PC-9 (cell line): ENCODE measurements at regions not wholly inside any gene's neighbourhood (a gene's known extent, or its start where the extent isn't known, plus 50 kb on each side); places are given as distances from the start of the nearest gene placed in this dataset.

Experiments
- BruUV-seq: library from RNA; stranded (reverse); fragments of 400-500 nt; replicated peaks from 2 replicates; lab custom pipeline; 2021; lab: Mats Ljungman, UMichigan
- CTCF ChIA-PET: fragments of 300-600 bp; sonication (Branson Sonifier 250); formaldehyde crosslinking; loops from one replicate; lab custom pipeline; 2022; ENCODE audit warnings: antibody characterized with exemption; lab: Charles Lee
- POLR2A ChIA-PET: fragments of 300-600 bp; sonication (Branson Sonifier 250); formaldehyde crosslinking; loops from one replicate; lab custom pipeline; 2022; ENCODE audit warnings: antibody characterized with exemption; ENCODE audit not compliant: unreplicated experiment; lab: Charles Lee
- DNase-seq, 2 experiments: peaks; one replicate each; pipeline versions ENCODE4 v3.0.0 to v3.0.0-alpha.2; 2015 to 2022; ENCODE audit warnings: mixed read lengths in 1 of 2
- H2AFZ ChIP-seq: fragments of 200-600 bp; sonication (generic); 2 replicates; pipeline ENCODE4 v1.8.1; 2017; ENCODE audit warnings: antibody characterized with exemption
- H3F3A ChIP-seq: fragments of 200-600 bp; sonication (generic); 2 replicates; pipeline ENCODE4 v1.8.1; 2017; ENCODE audit warnings: antibody characterized with exemption, mild to moderate bottlenecking, low read depth; ENCODE audit not compliant: insufficient read depth
- H3K27ac ChIP-seq: fragments of 200-600 bp; sonication (generic); 2 replicates; pipeline ENCODE4 v1.6.1; 2016; ENCODE audit warnings: mixed run types
- H3K27me3 ChIP-seq: fragments of 200-600 bp; sonication (generic); 2 replicates; pipeline ENCODE4 v1.6.1; 2016; ENCODE audit warnings: low read depth, mixed run types; ENCODE audit not compliant: insufficient read depth
- H3K36me3 ChIP-seq: fragments of 200-600 bp; sonication (generic); 2 replicates; pipeline ENCODE4 v1.6.1; 2016; ENCODE audit warnings: low read depth, mixed run types
- H3K4me1 ChIP-seq: fragments of 200-600 bp; sonication (generic); replicated peaks from 2 replicates; pipeline ENCODE4 v1.6.1; 2016; ENCODE audit warnings: mixed run types; ENCODE audit not compliant: insufficient read depth
- H3K4me2 ChIP-seq: fragments of 200-600 bp; sonication (generic); 2 replicates; pipeline ENCODE4 v1.6.1; 2017; ENCODE audit warnings: mixed run types
- H3K4me3 ChIP-seq: fragments of 200-600 bp; sonication (generic); 2 replicates; pipeline ENCODE4 v1.6.1; 2016; ENCODE audit warnings: mixed run types
- H3K79me2 ChIP-seq: fragments of 200-600 bp; sonication (generic); 2 replicates; pipeline ENCODE4 v1.6.1; 2017; ENCODE audit warnings: low read depth, mixed run types
- H3K9me2 ChIP-seq: fragments of 200-600 bp; sonication (generic); 2 replicates; pipeline ENCODE4 v1.8.1; 2017; ENCODE audit warnings: mild to moderate bottlenecking; ENCODE audit not compliant: insufficient read depth
- H3K9me3 ChIP-seq: fragments of 200-600 bp; sonication (generic); 2 replicates; pipeline ENCODE4 v1.8.1; 2016; ENCODE audit warnings: low read depth; ENCODE audit not compliant: insufficient read depth
- H4K20me1 ChIP-seq: fragments of 200-600 bp; sonication (generic); 2 replicates; pipeline ENCODE4 v1.8.1; 2017; ENCODE audit not compliant: insufficient read depth
- EZH2 ChIP-seq: fragments of 200-600 bp; sonication (generic); IDR thresholded peaks from 2 replicates; pipeline ENCODE4 v1.8.0; 2017; ENCODE audit warnings: antibody characterized with exemption, low read depth
- intact Hi-C: fragments of 100-400 bp; cut with micrococcal nuclease; formaldehyde crosslinking; loops from one replicate; pipeline ENCODE4 v1.10.0; 2022; ENCODE audit not compliant: unreplicated experiment
- TF ChIP-seq, protein P1 (sequence below): fragments of 200-600 bp; sonication (generic); conservative IDR thresholded peaks from 2 replicates; pipeline ENCODE4 v1.6.1; 2017; ENCODE audit warnings: mixed run types, antibody characterized with exemption, mild to moderate bottlenecking, moderate library complexity

DNA sequence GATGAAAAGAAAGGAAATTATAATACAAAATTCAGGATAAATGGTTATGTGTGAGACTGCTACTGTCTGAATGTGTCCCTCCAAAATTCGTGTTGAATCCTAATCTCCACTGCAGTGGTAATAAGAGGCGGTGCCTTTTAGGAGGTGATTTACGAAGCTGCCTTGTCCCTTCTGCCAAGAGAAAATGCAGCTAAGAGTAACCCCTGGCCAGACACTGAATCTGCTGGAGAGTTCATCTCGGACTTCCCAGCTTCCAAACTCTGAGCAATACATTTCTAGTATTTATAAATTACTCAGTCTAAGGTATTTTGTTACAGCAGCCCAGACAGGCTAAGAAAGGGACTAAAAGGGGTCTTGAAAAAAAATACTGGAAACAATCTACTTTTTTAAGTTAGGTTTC is 152.6 kb downstream of the KLF12 start:
- H4K20me1 ChIP-seq: no peaks in the 10 kb centered on the region
- TF ChIP-seq, protein P1, sequence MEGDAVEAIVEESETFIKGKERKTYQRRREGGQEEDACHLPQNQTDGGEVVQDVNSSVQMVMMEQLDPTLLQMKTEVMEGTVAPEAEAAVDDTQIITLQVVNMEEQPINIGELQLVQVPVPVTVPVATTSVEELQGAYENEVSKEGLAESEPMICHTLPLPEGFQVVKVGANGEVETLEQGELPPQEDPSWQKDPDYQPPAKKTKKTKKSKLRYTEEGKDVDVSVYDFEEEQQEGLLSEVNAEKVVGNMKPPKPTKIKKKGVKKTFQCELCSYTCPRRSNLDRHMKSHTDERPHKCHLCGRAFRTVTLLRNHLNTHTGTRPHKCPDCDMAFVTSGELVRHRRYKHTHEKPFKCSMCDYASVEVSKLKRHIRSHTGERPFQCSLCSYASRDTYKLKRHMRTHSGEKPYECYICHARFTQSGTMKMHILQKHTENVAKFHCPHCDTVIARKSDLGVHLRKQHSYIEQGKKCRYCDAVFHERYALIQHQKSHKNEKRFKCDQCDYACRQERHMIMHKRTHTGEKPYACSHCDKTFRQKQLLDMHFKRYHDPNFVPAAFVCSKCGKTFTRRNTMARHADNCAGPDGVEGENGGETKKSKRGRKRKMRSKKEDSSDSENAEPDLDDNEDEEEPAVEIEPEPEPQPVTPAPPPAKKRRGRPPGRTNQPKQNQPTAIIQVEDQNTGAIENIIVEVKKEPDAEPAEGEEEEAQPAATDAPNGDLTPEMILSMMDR: no peak
- no peak for TF ChIP-seq EZH2
- 0 out of 2 replicates have a peak, but pooled peaks cover 4% of the 10 kb centered on the region for H3K27me3 ChIP-seq
- H3K4me3 ChIP-seq: no peak overlapping the region
- no peak overlapping the region for H3K27ac ChIP-seq
- no peaks in the 10 kb centered on the region for H3K9me3 ChIP-seq
- BruUV-seq: no TSS peak
- H3K4me1 ChIP-seq: no peaks in the 10 kb centered on the region
- no peaks in the 10 kb centered on the region for H3K79me2 ChIP-seq
- no peaks in the 10 kb centered on the region for H3K9me2 ChIP-seq
- ChIA-PET POLR2A (no interaction called here), CTCF (no interaction called here)
- H3K4me2 ChIP-seq: no peak overlapping the region
- no peaks in the 10 kb centered on the region for H3K36me3 ChIP-seq
- no peak overlapping the region for H2AFZ ChIP-seq
- H3F3A ChIP-seq: no peaks in the 10 kb centered on the region
- intact Hi-C loops: no loop called here
- no peak for DNase-seq

DNA sequence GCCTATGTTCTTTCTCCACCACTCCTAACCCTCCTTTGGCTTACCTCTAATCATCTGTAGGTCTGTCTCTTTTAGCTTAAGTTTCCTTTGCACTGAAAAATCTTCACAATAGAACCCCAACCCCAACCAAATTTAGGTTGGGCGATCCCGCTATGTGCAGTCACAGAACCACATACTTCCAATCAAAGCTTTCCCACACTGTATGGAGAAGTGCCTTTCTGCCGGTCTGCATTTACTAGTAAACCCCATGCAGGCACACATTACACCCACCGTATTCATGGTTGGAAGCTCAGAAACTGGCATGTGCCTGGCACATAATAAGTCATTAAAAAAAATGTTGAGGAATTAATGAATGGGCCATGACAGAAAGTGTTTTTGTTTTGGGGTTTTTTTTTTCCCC is 158.4 kb downstream of the KLF12 start:
- H3K9me3 ChIP-seq: no peaks in the 10 kb centered on the region
- no peaks in the 10 kb centered on the region for H3K27me3 ChIP-seq
- BruUV-seq: no TSS peak
- no peaks in the 10 kb centered on the region for H3K36me3 ChIP-seq
- no peak overlapping the region for H2AFZ ChIP-seq
- POLR2A ChIA-PET: interaction anchor here (0.7 kb wide), 1 partner anchor 122 kb away, joined by 7 read pairs; no protein-coding TSS in a partner anchor
- H3K9me2 ChIP-seq: no peaks in the 10 kb centered on the region
- TF ChIP-seq, protein P1: no peak
- no peak for TF ChIP-seq EZH2
- H3K4me2 ChIP-seq: no peak overlapping the region
- CTCF ChIA-PET: no interaction called here
- no peak overlapping the region for H3K4me3 ChIP-seq
- H3K4me1 ChIP-seq: no peaks in the 10 kb centered on the region
- intact Hi-C loops: no loop called here
- H3K27ac ChIP-seq: no peak overlapping the region
- H3F3A ChIP-seq: no peaks in the 10 kb centered on the region
- no peaks in the 10 kb centered on the region for H3K79me2 ChIP-seq
- no peaks in the 10 kb centered on the region for H4K20me1 ChIP-seq
- DNase-seq: no peak

- intact Hi-C loops: no loop called here
- no peak overlapping the region for H3K4me3 ChIP-seq
- TF ChIP-seq, protein P1: no peak
- TF ChIP-seq EZH2: no peak
- no TSS peak for BruUV-seq
- H4K20me1 ChIP-seq: no peaks in the 10 kb centered on the region
- no peaks in the 10 kb centered on the region for H3K36me3 ChIP-seq
- H3K4me1 ChIP-seq: no peaks in the 10 kb centered on the region
- ChIA-PET POLR2A (no interaction called here), CTCF (no interaction called here)
- H3K4me2 ChIP-seq: no peak overlapping the region
- no peaks in the 10 kb centered on the region for H3K9me3 ChIP-seq
- H3F3A ChIP-seq: no peaks in the 10 kb centered on the region
- H2AFZ ChIP-seq: no peak overlapping the region
- no peak for DNase-seq
- H3K79me2 ChIP-seq: no peaks in the 10 kb centered on the region
- H3K9me2 ChIP-seq: no peaks in the 10 kb centered on the region
- H3K27ac ChIP-seq: no peak overlapping the region
- H3K27me3 ChIP-seq: no peaks in the 10 kb centered on the region
Observed at GRCh38 chr13:73974051-73974450, 160.2 kb downstream of the KLF12 start.
